ENCODE measurements at regions not wholly inside any gene's neighbourhood (a gene's known extent, or its start where the extent isn't known, plus 50 kb on each side); places are given as distances from the start of the nearest gene placed in this dataset.

GRCh38 chr7:126302639-126303038, 950.1 kb downstream of the GRM8 start:
- peak; percentile 45 for TF ChIP-seq CTCF (IDR thresholded peaks at IDR 0.05; ENCODE audit: low read length)
- no peak for TF ChIP-seq EZH2 (IDR thresholded peaks at IDR 0.05; ENCODE audit: borderline replicate concordance, low read length)

All from OCI-LY1 (cell line).